Kidney (tissue), 13 donors: ENCODE measurements at regions not wholly inside any gene's neighbourhood (a gene's known extent, or its start where the extent isn't known, plus 50 kb on each side); places are given as distances from the start of the nearest gene placed in this dataset.

Source experiments
- DNase-seq, 5 donors: peaks; one replicate each; pipeline ENCODE4 v3.0.0-alpha.2; 2013 to 2020
- FAIRE-seq: peaks from 2 replicates; lab custom pipeline; 2012; peaks lifted over from hg19 to GRCh38; lab: Jason Lieb, UNC
- H3K27ac ChIP-seq, 2 donors: one replicate each; pipeline ENCODE4 v1.7.0; 2013; ENCODE audit warnings: low read depth in 2 of 2, low read length in 2 of 2, inconsistent platforms in 1 of 2
- H3K27me3 ChIP-seq: one replicate; pipeline ENCODE4 v1.7.1; 2013; ENCODE audit warnings: low read length, inconsistent platforms; ENCODE audit not compliant: control insufficient read depth, insufficient read depth
- H3K36me3 ChIP-seq, 3 donors: one replicate each; pipeline versions ENCODE4 v1.7.0 to v1.7.1; 2013; ENCODE audit warnings: low read length in 3 of 3, control low read depth in 1 of 3, inconsistent platforms in 1 of 3; ENCODE audit not compliant: insufficient read depth in 3 of 3, control insufficient read depth in 2 of 3
- H3K4me1 ChIP-seq, 3 donors: one replicate each; pipeline versions ENCODE4 v1.7.0 to v1.7.1; 2013; ENCODE audit warnings: low read length in 3 of 3, inconsistent platforms in 1 of 3, low read depth in 1 of 3; ENCODE audit not compliant: control insufficient read depth in 2 of 3, insufficient read depth in 2 of 3
- H3K4me3 ChIP-seq, 3 donors: one replicate each; pipeline versions ENCODE4 v1.7.0 to v1.8.1; 2013; ENCODE audit warnings: low read length in 3 of 3, control low read depth in 1 of 3, inconsistent platforms in 1 of 3
- H3K9ac ChIP-seq, 3 donors: one replicate each; pipeline versions ENCODE4 v1.7.0 to v1.7.1; 2013; ENCODE audit warnings: low read length in 3 of 3, control low read depth in 1 of 3, inconsistent platforms in 1 of 3
- H3K9me3 ChIP-seq, 3 donors: one replicate each; pipeline versions ENCODE4 v1.7.0 to v1.7.1; 2013; ENCODE audit warnings: low read length in 3 of 3, control low read depth in 1 of 3, inconsistent platforms in 1 of 3; ENCODE audit not compliant: control insufficient read depth in 2 of 3, insufficient read depth in 1 of 3
- intact Hi-C: fragments of 100-400 bp; cut with DNase I; formaldehyde crosslinking; loops from one replicate; pipeline ENCODE4 v1.11.1; 2022
- TF ChIP-seq, protein P1 (sequence below): IDR thresholded peaks from 3 replicates; pipeline ENCODE4 v1.5.1; 2012; ENCODE audit warnings: mild to moderate bottlenecking, moderate library complexity, borderline replicate concordance; ENCODE audit not compliant: insufficient read depth; ENCODE audit errors: extremely low read depth
- donor health status: control.
- donor health status: control.
- donor health status: control.
- donor health status: control.
- donor health status: control.
- donor health status: DM: yes; HTN: yes; CAD: no.
- donor health status: Normal renal cell carcinoma (clear cell type).

DNA sequence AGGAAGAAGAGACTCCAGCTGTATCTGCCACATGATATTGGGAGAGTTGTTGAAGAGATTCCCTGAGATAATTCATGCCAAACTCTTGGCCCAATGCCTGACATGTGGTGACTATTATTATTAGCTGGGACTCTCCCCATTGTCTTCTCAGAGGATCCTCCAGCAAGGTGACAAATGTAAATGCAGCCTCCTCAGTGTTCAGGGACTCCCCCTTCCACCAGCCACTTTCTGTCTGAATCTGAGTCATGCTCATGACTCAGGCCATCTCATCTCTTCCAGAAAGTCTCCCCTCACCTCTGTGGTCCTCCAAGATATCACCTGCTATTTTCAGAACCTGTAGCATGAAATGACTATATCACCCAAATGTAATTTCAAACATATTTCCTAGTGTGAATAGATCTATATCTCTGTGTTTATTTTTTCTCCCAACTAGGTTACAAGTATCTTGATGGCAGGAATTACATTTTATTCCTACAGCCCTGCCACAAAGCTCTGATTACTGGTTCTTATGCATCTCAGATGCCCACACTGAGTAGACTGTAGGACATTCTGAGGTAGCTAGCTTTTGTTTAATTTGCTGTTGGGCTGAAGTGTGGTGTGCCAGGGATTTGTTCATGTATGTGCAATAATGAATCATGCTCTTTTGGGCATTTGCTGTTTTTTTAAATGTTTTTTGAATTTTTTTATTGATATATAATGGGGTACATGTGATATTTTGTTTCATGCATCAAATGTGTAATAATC lies 126.6 kb upstream of the IL12B start:
- FAIRE-seq, result no peak
- no peak overlapping the region for H3K4me3 ChIP-seq
- H3K27ac ChIP-seq, result no peak overlapping the region
- no peaks in the 10 kb centered on the region for H3K36me3 ChIP-seq
- intact Hi-C loops, result no loop called here
- TF ChIP-seq, protein P1, sequence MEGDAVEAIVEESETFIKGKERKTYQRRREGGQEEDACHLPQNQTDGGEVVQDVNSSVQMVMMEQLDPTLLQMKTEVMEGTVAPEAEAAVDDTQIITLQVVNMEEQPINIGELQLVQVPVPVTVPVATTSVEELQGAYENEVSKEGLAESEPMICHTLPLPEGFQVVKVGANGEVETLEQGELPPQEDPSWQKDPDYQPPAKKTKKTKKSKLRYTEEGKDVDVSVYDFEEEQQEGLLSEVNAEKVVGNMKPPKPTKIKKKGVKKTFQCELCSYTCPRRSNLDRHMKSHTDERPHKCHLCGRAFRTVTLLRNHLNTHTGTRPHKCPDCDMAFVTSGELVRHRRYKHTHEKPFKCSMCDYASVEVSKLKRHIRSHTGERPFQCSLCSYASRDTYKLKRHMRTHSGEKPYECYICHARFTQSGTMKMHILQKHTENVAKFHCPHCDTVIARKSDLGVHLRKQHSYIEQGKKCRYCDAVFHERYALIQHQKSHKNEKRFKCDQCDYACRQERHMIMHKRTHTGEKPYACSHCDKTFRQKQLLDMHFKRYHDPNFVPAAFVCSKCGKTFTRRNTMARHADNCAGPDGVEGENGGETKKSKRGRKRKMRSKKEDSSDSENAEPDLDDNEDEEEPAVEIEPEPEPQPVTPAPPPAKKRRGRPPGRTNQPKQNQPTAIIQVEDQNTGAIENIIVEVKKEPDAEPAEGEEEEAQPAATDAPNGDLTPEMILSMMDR, result no peak
- no peak for DNase-seq
- no peak overlapping the region for H3K9ac ChIP-seq
- no peaks in the 10 kb centered on the region for H3K4me1 ChIP-seq
- no peaks in the 10 kb centered on the region for H3K9me3 ChIP-seq
- H3K27me3 ChIP-seq, result no peaks in the 10 kb centered on the region

DNA sequence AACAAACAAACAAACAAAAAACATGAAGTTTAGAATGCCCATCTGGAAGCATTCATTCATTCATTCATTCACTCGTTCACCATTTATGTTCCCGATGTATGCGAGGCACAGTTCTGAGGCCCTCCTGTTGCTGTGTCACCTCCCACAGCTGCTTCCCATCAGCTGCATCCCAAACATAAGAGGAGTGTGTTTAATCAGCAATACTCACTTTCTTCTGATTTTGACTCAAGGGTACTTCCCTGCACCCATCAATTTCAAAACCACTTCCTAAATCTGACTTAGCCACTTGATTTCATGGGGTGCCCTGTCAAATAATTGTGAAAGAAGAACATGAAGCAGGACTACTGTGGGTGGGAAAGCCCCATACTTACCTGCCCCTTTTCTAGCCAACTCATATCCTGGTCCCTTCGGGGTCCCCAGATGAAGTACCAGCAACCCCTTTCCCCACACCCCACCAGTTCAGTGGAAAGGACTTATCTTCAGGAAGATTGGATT lies 128.0 kb upstream of the IL12B start:
- DNase-seq, result no peak

DNA sequence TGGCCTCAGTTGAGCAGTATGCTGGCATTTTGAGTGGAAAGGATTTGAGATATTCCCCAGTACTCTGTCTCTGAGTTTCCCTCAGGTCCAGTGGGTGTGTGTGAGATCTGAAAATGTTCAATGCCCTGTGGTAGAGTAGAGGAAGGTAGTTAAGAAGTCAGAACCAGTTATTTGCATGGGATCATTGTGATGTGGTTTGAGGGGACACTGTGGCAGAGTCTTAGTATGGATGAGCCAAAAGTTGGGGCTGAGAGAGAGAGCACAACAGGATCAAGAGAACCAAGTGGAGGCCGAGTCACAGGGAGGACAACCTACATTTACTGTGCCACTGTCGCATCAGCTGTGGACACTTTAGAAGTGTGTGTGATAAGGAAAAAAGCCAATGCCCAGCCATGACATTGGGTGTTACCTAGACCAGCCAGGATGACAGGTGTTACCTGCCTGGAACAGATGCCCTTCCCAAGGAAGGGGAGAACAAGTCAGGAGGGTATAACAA lies 128.9 kb upstream of the IL12B start:
- Histone ChIP-seq H3K9me3 (no peaks in the 10 kb centered on the region), H3K27me3 (no peaks in the 10 kb centered on the region), H3K36me3 (no peaks in the 10 kb centered on the region), H3K4me1 (peaks cover 0 to 6% (median 0%) of the 10 kb centered on the region in 3 donors), H3K4me3 (no peak overlapping the region), H3K27ac (no peak overlapping the region), H3K9ac (no peak overlapping the region)
- FAIRE-seq, result no peak
- TF ChIP-seq, protein P1, result no peak
- DNase-seq, result no peak
- intact Hi-C loops, result no loop called here

More for the DNA sequence above, 128.0 kb upstream of the IL12B start:
- Histone ChIP-seq H3K36me3 (no peaks in the 10 kb centered on the region), H3K4me1 (peaks cover 0 to 6% (median 0%) of the 10 kb centered on the region in 3 donors), H3K9ac (no peak overlapping the region), H3K4me3 (no peak overlapping the region), H3K27me3 (no peaks in the 10 kb centered on the region), H3K9me3 (no peaks in the 10 kb centered on the region), H3K27ac (no peak overlapping the region)
- TF ChIP-seq, protein P1, result no peak
- FAIRE-seq, result no peak
- intact Hi-C loops, result no loop called here
